ENCODE measurements at regions not wholly inside any gene's neighbourhood (a gene's known extent, or its start where the extent isn't known, plus 50 kb on each side); places are given as distances from the start of the nearest gene placed in this dataset.

DNA sequence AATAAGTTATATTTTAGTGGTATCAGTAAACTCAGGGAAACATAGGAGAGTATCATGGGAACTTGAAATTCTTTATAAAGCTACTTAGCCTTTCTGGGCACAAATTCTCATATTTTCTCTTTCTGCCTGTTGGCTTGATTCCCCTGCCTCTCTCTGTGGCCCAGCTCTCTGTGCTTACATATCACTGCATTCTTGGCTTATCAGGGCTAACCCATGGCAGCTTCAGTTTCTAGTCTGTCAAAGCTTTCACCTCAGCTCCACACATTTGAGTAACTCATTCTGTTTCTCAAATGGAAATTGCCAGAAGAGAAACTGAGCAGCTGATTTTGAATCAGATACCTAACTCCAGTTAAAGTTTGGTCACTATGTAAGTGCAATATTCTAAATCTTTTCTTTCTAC is 713.1 kb downstream of the DNAJB9 start:
- DNase-seq (ENCODE audit: low spot score), result no peak

DNA sequence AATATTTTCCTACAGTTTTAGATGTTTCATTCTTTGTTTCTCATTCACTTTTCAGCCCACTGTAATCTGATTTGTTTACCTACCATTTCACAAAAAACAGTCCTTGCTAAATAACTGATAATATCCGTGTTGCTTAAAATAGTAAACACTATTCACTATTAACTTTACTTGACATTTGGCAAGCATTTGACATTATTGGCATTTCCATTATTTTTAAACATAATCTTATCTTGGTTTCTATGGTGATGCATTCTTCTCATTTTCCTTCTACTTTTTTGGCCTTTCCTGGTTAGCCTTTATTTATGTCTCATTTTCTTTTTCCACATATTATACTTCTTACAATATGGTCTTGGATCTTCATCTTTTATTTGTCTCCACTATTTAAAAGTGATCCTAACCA is 715.3 kb downstream of the DNAJB9 start:
- no peak for DNase-seq (ENCODE audit: low spot score)

- DNase-seq (ENCODE audit: low spot score), result no peak
These were observed 725.5 kb downstream of the DNAJB9 start for GRCh38 chr7:109295158-109295557.

- DNase-seq (ENCODE audit: low spot score), result no peak
These were observed 739.1 kb downstream of the DNAJB9 start for GRCh38 chr7:109308816-109309215.

DNA sequence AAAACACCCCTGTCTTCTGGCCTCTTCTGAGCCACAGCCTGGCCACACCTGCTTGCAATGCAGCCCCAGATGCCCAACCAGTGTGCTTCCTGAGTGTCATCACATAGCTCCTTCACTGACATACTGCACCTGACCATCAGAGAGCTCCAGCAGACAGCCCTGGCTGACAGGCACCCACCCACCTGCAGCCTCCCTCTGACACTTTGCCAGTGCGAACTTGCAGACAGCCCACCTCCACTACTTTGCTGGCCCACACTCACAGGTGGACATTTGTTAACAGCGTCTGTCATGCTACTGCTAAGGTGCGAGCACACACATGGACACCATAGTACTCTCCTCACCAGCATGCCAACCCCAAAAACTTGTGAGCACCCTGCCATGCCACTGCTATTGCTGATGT is 740.1 kb downstream of the DNAJB9 start:
- DNase-seq (ENCODE audit: low spot score), result no peak

- DNase-seq (ENCODE audit: low spot score), result no peak
These were observed 748.5 kb downstream of the DNAJB9 start for GRCh38 chr7:109318136-109318535.

- no peak for DNase-seq (ENCODE audit: low spot score)
These were observed 753.2 kb downstream of the DNAJB9 start for GRCh38 chr7:109322833-109323232.

DNA sequence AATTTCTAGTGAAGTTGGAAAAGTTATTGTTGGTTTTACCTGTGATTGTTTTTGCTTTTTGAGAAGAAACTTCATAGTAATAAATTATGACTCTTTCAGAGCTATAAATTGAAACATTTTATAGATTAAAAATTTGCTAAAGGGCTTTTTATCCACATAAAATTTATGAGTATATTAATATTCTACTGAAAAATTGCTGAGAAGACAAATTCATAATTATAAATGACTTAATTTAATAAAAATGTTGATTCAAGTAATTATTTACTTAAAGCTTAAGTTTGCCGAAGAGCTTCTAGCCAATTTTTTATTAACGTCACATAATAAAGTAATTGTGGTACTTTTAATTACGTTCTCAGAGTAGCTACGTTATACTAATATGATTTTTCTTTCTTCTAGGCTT is 761.7 kb downstream of the DNAJB9 start:
- DNase-seq (ENCODE audit: low spot score), result no peak

GRCh38 chr7:109335951-109336350 is 766.3 kb downstream of the DNAJB9 start:
- DNase-seq (ENCODE audit: low spot score), result no peak

DNA sequence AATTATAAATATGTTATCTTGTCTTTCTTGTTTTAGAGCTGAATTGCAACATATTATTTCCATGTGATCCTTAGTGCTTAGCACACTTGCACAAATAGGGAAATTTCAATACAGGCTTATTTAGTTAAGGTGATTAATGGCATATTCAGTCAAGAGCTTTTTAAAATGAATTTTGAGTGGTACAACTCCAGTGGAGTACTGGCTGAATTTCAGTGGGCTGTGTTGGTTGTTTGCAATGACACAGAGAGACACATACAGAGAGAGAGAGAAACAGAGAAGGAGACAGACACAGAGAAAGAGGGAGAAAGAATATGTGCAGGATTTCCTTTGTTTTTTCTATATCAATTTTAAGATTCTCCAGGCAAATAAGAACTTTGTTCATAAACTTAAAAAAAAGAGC is 766.9 kb downstream of the DNAJB9 start:
- DNase-seq (ENCODE audit: low spot score), result no peak

DNA sequence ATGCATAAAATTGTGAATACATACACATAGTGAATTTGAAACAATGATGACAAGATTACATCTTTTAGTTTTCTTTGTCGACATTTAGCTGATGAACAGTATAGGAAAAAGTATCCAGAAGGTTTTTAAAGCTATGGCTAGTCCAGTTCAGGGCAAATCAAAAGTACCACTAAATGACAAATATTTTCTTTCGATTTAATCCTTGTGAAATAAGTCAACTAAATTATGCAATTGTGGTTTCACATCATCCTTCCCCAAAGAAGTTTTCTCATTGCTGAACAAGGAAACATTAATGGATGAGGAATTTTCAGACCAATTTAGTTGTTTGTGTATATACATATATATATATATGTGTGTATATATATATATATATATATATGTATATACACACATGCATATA is 774.0 kb downstream of the DNAJB9 start:
- DNase-seq (ENCODE audit: low spot score), result no peak

DNA sequence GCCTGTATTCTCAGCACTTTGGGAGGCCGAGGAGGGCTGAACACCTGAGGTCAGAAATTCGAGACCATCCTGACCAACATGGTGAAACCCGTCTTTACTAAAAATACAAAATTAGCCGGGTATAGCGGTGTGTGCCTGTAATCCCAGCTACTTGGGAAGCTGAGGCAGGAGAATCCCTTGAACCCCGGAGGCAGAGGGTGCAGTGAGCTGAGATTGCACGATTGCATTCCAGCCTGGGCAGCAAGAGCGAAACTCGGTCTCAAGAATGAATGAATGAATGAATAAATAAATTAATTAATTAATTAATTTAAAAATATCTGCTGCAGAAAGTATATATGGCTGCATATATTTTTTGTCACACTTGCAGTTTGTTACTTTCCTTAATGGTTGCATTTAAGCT is 781.8 kb downstream of the DNAJB9 start:
- DNase-seq (ENCODE audit: low spot score), result no peak

GRCh38 chr7:109354000-109354399 is 784.3 kb downstream of the DNAJB9 start:
- no peak for DNase-seq (ENCODE audit: low spot score)

DNA sequence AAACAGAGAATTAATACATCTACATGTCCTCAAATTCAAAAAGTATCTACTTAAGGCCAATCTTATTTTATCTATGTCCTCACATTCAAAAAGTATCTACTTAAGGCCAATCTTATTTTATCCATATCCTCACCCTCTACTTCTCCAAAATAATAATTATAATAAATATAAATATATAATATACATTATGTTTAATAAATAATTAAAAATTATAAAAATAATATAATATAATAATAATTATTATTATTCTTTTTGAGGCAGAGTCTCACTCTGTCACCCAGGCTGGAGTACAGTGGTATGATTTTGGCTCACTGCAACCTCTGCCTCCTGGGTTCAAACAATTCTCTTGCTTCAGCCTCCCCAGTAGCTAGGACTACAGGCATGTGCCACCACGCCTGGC is 784.9 kb downstream of the DNAJB9 start:
- no peak for DNase-seq (ENCODE audit: low spot score)

DNA sequence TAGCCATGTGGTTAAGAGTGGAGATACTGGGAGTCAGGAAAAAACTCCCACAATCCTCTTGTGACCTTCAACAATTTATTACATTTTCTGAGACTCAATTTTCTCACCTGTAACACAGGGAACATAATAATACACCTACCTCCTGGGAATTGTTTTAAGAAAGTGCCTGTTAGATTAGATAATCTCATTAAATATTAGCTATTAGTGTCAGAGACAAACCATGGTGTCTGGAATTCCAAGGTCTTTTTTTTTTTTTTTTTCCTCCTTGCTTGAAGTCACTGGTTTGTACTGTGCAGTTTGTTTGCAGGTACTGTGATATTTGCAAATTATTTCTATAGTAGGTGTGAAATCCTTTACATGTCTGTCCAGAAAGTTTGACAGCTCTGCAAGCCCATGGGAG is 806.1 kb downstream of the DNAJB9 start:
- no peak for DNase-seq (ENCODE audit: low spot score)

- DNase-seq (ENCODE audit: low spot score), result no peak
These were observed 806.9 kb downstream of the DNAJB9 start for GRCh38 chr7:109376576-109376975.

- no peak for DNase-seq (ENCODE audit: low spot score)
These were observed 807.6 kb downstream of the DNAJB9 start for GRCh38 chr7:109377076-109377884.

DNA sequence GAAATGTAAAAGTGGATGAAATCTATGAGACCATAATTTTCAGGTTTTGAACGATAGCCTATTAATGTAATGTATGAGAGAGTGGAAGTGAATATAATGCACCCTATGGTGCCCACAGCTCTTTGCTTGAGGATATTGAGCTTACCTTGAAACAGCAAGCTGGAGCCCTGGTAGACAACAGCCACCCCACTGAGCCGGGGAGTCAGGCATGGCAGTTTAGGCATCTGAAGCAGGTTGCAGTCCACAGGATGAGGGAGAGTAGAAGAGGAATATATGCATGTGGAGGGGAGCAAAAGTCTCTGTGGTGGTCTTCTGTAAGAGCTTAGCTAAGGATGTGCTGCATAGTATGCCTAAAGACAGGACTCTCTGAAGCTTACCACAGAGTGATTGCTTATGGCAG is 817.3 kb downstream of the DNAJB9 start:
- no peak for DNase-seq (ENCODE audit: low spot score)

GRCh38 chr7:109387530-109387929 is 817.9 kb downstream of the DNAJB9 start:
- DNase-seq (ENCODE audit: low spot score), result no peak

DNA sequence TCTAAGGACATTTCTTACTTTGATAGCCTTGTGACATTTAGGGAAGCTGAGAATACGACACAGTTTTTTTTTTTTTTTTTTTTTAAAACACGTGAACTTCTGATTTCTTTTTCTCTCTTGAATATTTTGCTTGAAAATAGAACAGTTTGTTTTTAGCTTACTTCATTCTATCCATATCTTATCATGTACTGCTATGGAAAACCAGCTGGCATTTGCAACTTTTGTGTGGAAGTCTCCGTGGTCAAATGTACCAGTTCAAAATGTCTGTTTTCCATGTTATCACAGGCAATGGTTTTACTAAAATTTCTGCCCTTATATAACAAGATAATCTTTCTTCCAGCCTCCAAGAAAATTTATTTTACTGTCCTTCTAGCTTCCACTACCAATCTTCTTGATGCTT is 821.6 kb downstream of the DNAJB9 start:
- DNase-seq (ENCODE audit: low spot score), result no peak

DNA sequence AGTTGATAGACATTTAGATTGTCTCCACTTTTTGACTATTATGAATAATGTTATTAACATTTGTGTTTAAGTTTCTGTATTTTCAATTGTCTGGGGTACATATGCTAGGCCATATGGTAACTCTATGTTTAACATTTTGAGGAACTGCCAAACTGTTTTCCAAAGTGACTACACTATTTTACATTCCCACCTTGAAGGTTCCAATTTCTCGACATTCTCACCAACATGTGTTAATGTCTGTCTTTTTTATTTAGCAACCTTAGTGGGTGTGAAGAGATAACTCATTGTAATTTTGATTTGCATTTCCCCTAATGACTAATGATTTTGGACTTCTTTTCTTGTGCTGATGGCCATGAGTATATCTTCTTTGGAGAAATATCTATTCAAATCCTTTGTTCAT is 832.4 kb downstream of the DNAJB9 start:
- DNase-seq (ENCODE audit: low spot score), result no peak

GRCh38 chr7:109407756-109408155 is 838.1 kb downstream of the DNAJB9 start:
- DNase-seq (ENCODE audit: low spot score), result no peak

DNA sequence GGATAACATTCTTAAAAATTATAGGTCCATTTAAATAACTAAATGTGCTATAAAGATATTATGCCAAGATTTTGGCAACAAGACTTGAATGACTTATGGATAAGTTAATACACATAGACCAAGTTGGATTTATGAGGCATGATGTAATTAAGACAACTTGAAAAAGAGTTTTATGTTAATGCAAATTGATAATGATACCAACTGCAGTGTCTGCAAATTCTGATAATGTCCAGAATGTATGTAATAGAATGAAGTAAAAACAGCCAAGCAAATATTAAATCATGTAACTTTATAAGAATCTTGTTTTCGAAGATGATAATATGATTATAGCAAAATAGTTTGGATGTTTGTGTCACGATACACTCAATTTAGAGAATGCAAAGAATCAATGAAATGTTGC is 868.3 kb downstream of the DNAJB9 start:
- no peak for DNase-seq (ENCODE audit: low spot score)

GRCh38 chr7:109449760-109450159 is 880.1 kb downstream of the DNAJB9 start:
- DNase-seq (ENCODE audit: low spot score), result no peak
